ENCODE measurements at regions not wholly inside any gene's neighbourhood (a gene's known extent, or its start where the extent isn't known, plus 50 kb on each side); places are given as distances from the start of the nearest gene placed in this dataset.

DNA sequence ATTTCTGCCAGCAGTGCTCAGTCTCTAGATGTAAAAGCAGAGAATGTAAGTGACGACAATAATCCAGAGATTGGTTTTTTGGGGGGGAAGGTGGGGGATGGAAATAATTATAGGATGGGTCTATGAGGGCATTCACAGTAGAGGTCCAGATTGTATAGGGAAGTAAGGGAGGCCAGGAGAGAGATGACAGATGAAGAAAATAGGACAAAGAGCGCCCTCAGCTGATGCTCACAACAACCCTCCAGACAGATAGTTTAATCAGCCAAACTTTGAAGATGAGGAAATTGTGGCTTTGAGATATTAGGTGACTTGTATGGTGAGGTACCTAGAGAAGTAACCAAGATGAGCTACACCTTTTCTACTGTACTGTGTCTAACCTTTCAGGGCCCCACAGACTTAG is 137.9 kb downstream of the MAGEB17 start:
- Histone ChIP-seq H3K9me3 (ENCODE audit: control insufficient read depth, insufficient read depth, low read depth, low read length) (no peaks in the 10 kb centered on the region), H3K4me3 (ENCODE audit: low read depth in 2 of 2, low read length in 2 of 2) (no peak overlapping the region), H3K27me3 (ENCODE audit: control insufficient read depth, insufficient read depth, low read length) (no peaks in the 10 kb centered on the region), H3K4me1 (ENCODE audit: control insufficient read depth, insufficient read depth, low read length) (no peaks in the 10 kb centered on the region), H3K27ac (ENCODE audit: low read length) (no peak overlapping the region), H3K36me3 (ENCODE audit: control insufficient read depth, insufficient read depth, low read length) (no peaks in the 10 kb centered on the region)
- POLR2A ChIA-PET: no interaction called here
- TF ChIP-seq, protein P1, sequence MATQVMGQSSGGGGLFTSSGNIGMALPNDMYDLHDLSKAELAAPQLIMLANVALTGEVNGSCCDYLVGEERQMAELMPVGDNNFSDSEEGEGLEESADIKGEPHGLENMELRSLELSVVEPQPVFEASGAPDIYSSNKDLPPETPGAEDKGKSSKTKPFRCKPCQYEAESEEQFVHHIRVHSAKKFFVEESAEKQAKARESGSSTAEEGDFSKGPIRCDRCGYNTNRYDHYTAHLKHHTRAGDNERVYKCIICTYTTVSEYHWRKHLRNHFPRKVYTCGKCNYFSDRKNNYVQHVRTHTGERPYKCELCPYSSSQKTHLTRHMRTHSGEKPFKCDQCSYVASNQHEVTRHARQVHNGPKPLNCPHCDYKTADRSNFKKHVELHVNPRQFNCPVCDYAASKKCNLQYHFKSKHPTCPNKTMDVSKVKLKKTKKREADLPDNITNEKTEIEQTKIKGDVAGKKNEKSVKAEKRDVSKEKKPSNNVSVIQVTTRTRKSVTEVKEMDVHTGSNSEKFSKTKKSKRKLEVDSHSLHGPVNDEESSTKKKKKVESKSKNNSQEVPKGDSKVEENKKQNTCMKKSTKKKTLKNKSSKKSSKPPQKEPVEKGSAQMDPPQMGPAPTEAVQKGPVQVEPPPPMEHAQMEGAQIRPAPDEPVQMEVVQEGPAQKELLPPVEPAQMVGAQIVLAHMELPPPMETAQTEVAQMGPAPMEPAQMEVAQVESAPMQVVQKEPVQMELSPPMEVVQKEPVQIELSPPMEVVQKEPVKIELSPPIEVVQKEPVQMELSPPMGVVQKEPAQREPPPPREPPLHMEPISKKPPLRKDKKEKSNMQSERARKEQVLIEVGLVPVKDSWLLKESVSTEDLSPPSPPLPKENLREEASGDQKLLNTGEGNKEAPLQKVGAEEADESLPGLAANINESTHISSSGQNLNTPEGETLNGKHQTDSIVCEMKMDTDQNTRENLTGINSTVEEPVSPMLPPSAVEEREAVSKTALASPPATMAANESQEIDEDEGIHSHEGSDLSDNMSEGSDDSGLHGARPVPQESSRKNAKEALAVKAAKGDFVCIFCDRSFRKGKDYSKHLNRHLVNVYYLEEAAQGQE (IDR thresholded peaks at IDR 0.05; ENCODE audit: insufficient read depth in 1 of 2, low read depth in 2 of 2, low read length in 1 of 2): no peak
- TF ChIP-seq CTCF (IDR thresholded peaks at IDR 0.05) (no peak), TCF7L2 (IDR thresholded peaks at IDR 0.05; ENCODE audit: low read depth, low read length) (no peak), POLR2AphosphoS5 (IDR thresholded peaks at IDR 0.05; ENCODE audit: low read depth, low read length) (no peak), SIN3A (IDR thresholded peaks at IDR 0.05; ENCODE audit: borderline replicate concordance, insufficient read depth, low read depth, low read length) (no peak)
- in situ Hi-C loops (cut with HindIII; ENCODE audit: low pct_unique_long_range_greater_than_20kb, low sequenced_read_pairs) (no loop called here), intact Hi-C loops (cut with micrococcal nuclease; ENCODE audit: unreplicated experiment) (no loop called here)
- CTCF ChIA-PET: no interaction called here
- BruUV-seq (replicated peaks): no TSS peak
- ATAC-seq (no peak), DNase-seq (ENCODE audit: low read depth, low spot score) (no peak)

DNA sequence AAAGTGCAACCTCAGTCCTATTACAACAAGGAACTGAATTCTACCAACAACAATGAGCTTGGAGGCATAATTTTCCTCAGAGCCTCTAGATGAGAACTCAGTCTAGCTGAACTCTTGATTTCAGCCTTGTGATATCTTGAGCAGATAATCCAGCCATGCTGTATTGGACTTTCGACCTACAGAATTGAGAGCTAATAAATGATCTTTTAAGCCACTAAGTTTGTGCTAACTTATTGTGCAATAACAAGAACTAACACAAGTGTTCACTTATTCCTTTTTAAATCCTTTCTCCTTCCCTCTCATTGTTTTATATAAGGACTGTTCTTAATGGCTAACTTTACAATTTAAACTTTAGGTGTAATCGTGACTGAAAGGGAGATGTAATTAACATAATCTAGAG is 140.7 kb downstream of the MAGEB17 start:
- ATAC-seq (no peak), DNase-seq (ENCODE audit: low read depth, low spot score) (no peak)
- Histone ChIP-seq H3K4me3 (ENCODE audit: low read depth in 2 of 2, low read length in 2 of 2) (no peak overlapping the region), H3K36me3 (ENCODE audit: control insufficient read depth, insufficient read depth, low read length) (no peaks in the 10 kb centered on the region), H3K27me3 (ENCODE audit: control insufficient read depth, insufficient read depth, low read length) (no peaks in the 10 kb centered on the region), H3K9me3 (ENCODE audit: control insufficient read depth, insufficient read depth, low read depth, low read length) (no peaks in the 10 kb centered on the region), H3K27ac (ENCODE audit: low read length) (no peak overlapping the region), H3K4me1 (ENCODE audit: control insufficient read depth, insufficient read depth, low read length) (no peaks in the 10 kb centered on the region)
- ChIA-PET POLR2A (no interaction called here), CTCF (interaction anchor here (0.5 kb wide), 1 partner anchor 48 kb away, joined by 4 read pairs; no protein-coding TSS in a partner anchor)
- in situ Hi-C loops (cut with HindIII; ENCODE audit: low pct_unique_long_range_greater_than_20kb, low sequenced_read_pairs): no loop called here
- intact Hi-C loops (cut with micrococcal nuclease; ENCODE audit: unreplicated experiment): no loop called here
- no TSS peak for BruUV-seq (replicated peaks)
- no peak for TF ChIP-seq TCF7L2 (IDR thresholded peaks at IDR 0.05; ENCODE audit: low read depth, low read length)
- TF ChIP-seq POLR2AphosphoS5 (IDR thresholded peaks at IDR 0.05; ENCODE audit: low read depth, low read length): no peak
- TF ChIP-seq CTCF (IDR thresholded peaks at IDR 0.05): no peak
- TF ChIP-seq SIN3A (IDR thresholded peaks at IDR 0.05; ENCODE audit: borderline replicate concordance, insufficient read depth, low read depth, low read length): no peak
- TF ChIP-seq, protein P1 (IDR thresholded peaks at IDR 0.05; ENCODE audit: insufficient read depth in 1 of 2, low read depth in 2 of 2, low read length in 1 of 2): no peak
